ENCODE measurements at regions not wholly inside any gene's neighbourhood (a gene's known extent, or its start where the extent isn't known, plus 50 kb on each side); places are given as distances from the start of the nearest gene placed in this dataset.

DNA sequence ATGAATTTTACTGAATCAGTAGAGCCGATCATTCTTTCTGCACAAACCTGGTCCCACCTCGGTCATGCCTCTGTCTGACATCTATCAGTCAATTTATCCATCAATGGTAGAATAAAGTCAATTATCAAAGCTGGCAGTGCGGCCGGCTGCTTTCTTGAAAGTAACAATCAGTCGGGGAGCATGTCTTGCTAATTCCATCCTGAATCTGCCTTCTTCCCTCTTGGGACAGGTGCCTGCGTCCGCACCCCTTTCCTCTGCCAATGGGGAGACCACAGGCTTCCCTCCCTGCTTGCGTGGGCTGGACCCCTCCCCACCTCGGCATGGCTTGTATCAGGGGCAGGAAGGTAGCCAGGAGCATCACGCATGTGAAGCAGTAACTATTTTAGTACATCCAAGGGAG is 962.9 kb downstream of the BRD1 start:
- no peak for DNase-seq

DNA sequence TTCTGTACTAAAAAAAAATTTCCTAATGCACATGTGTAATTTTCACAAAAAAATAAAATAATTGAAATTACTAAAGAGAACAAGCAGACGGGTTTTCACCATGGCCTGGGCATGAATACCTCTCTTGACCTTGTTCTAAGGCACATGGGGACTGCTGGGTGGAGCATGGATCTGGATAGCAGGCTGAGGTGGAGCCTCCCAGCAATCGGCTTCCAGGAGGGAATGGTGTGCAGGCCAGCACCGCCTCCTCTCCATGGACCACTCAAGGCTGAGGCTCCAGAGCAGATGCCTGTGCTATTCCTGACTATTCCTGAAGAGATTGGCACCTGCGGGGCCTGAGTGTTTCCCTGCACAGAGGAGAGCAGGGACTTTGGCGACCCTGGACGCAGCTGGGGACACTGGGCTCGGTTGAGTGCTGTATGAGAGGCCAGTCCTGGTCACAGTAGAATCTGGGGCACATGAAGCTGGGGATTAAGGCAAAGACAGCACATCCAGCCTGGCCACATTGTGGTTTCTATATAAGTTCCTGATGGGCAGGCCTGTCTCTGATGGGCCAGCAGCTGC is 963.6 kb downstream of the BRD1 start:
- no peak for DNase-seq

DNA sequence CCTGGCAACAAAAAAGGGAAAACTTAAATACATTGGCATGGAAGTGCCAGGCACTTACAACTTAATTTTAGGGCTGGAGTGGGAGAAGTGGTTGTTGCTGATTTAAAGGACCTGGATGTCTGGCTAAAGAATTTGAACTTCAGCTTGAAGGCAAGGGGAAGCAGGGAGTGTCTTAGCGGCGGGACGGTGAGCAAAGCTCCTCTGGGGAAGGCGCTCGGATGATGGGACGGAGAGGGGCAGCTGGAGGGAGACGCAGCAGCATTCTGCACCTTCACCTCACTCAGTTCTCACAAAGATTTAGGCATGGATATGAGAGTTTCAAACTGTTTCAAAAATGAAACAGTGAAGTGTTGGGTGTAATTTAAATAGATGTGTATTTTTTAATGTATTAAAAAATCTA is 967.1 kb downstream of the BRD1 start:
- no peak for DNase-seq

DNA sequence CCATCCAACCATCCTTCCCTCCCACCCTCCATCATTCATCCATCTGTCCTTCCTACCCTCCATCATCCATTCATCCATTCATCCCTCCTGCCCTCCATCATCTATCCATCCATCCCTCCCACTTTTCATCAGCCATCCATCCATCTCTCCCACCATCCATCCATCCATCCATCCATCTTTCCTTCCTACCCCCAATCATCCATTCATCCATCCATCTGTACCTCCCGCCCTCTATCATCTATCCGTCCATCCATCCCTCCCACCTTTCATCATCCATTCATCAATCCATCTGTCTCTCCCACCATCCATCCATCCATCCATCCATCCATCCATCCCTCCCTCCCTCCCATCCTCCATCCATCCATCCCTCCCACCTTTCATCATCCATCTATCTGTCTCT is 968.8 kb downstream of the BRD1 start:
- DNase-seq = no peak

DNA sequence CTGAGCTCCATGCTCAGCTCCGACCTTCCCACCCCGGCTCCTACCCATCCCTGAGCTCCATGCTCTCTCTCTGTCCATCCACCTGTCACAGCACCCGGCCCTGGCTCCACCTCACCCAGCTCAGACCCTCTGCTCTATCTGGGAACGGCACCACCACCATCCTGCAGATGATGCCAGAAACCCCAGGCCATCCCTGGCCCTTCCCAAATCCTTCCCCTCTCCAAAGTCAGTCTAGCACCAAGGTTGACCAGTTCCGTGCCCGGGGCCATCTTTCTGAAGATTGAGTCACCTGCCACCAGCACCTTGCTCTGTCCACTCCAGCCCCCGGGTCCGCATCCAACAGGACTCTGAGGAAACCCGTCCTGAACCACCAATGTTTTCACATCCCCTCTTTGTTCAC is 969.6 kb downstream of the BRD1 start:
- DNase-seq = no peak

DNA sequence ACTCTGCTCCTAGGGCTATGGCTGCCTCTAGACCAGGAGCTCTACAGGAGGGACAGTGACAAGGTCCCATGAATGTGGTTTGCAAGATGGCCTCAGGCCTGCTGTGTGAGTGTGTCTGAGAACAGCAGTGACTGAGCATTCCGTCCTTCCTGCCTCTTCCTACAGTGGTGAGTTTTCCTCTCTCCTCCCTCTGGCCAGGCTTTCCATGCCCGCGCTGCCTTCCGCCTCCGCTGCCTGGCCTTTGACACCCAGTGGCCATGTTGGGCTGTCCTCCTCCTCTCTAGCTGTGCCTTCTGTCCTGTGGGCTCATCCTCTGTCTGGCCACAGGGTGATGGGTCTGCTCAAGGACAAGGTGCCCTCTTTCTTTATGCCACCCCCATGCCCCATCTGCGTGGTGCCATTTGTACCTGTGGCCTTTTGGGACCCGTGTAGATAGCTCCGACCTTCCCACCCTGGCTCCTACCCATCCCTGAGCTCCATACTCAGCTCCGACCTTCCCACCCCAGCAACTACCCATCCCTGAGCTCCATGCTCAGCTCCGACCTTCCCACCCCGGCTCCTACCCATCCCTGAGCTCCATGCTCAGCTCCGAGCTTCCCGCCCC is 970.4 kb downstream of the BRD1 start:
- no peak for DNase-seq

DNA sequence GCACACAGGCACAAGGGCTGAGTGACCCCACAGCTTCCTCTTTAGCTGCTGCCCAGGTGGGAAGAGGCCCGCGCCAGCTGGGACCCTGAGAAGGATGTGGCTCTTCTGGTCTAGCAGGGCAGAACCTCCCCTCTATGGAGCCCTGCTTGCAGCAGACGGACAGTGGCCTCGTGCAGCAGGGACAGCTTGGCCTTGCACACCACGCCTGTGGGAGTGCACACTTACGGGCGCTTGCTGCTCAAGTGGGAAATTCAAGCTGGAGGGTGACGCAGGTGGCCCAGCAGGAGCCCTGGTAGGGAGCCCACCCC is 971.4 kb downstream of the BRD1 start:
- DNase-seq = no peak

DNA sequence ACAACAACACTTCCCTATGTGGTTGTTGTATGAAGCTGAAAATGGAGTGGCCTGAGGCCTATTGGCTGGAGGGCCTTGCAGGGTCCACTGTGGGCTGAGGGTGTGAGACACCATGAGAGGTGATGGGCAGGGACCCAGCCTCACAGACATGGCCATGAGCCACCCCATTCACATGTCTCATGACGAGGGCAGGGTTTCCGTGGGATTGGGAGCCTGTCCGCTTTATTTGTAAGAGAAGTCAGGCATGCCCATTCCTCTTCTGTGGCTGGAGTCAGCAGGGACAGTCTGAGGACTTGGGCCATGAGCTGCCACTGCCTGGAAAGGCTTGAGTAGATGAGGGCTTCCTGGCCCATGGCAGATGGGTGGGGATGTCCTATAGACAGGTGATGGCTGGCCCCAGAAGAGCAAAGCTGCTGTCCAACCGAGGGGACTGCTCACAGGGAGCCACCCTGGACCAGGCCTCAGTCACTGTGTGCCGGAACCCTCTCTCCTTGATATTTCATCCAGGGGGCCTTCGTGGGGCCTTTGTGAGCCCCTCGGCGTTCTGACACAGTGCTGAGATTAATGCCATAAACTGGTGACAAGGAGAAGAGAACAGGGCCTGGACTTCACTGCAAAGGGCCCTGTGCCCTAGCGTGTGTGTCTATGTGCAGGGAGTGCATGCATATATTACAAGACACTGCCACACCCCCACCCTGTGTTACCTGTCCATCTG is 971.9 kb downstream of the BRD1 start:
- no peak for DNase-seq

DNA sequence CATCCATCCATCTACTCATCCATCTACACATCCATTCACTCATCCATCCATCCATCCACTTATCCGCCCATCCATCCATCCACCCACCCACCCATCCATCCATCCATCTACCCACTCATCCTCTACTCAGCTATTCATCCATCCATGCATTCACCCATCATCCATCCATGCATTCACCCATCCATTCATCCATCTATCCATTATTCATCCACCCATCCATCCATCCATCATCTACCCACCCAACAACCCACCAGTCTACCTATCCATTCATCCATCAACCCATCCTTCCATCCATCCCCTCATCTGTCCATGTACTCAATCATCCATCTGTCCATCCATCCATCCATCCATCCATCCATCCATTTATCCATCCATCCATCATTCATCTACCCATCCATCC is 972.7 kb downstream of the BRD1 start:
- DNase-seq = no peak

DNA sequence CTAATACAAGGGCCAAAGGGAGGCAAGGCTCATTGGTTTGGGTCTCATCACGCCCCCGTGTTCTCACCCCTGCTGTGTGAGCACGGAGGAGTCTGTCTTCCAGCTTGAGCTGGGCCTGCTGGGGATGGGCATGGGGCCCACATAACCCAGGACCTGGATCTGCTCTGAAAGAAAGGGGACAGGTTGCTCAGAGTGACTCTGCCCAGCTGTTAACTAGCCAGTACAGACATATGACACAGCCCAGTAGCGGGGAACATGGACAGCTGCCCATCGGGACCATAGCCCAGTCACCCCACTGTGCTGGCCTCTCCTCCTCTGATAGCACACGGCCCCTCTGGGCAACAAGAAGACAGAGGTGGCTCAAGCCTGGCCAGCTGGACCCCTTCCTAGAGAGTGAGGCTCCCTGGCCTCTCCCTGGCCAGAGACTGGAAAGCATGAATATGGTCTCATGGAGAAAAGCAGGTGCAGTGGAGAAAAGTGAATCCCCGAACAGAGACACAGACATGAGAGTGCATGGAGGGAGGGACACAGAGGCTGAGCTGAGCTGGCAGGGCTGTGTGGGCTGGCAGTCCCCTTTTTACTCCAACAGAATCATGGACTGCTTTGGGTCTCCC is 973.9 kb downstream of the BRD1 start:
- no peak for DNase-seq

DNA sequence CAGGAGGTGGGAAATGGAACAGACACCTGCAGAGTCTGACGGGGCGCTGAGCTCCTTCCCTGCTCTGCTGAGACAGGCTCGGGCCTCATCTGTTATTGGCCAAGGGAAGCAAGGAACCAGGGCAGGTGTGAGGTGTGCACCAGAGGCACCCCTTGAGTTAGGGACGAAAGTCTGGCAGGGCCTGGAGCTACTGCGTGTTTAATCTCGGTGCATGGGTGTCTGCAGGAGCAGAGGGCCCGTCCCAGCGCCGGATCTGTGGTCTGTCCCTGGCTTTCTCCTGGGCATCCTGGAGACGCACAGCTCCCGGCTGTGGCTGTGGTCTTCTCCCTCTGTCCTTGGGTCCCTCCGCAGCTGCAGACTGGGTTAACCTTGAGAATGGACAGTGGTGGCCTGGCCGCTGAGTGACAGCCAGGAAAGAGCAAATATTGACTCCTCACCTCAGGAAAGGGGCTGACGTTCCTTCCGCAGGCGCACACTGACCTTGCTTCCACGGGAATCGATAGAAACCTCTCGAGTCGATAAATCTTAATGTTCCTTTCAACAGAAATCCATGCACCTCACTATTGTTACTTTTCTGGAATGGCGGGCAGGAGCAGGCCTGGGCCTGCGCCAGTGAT is 975.6 kb downstream of the BRD1 start:
- DNase-seq = no peak

DNA sequence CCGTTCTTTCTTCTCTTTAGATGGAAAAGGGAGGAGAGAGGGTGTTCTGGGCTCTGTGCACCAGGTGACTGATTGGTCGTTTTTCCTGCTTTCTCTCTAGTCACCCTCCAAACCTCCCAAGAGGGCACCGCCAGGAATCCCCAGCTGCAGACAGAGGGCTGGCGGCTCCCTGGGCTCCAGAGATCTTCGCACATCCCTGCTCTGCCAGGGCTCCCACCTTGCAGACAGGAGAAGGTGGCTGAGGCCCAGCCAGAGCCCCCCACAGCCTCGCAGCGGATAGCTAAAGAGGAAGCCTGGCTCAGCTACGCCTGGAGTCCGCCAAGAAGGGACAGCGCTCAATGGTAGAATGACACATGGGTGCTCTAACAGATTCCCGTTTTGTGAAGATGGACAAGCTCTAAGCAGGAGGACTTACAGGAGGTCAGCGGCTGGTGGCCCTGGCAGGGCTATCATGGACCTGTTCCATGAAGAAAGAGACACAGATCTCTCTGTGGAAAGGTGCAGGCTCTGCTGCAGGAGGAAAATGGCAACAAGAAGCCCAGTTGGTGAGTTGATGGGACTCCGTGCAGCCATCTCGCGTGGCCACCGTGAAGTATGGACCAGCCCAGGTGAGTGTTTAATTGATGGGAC is 976.9 kb downstream of the BRD1 start:
- DNase-seq = no peak

DNA sequence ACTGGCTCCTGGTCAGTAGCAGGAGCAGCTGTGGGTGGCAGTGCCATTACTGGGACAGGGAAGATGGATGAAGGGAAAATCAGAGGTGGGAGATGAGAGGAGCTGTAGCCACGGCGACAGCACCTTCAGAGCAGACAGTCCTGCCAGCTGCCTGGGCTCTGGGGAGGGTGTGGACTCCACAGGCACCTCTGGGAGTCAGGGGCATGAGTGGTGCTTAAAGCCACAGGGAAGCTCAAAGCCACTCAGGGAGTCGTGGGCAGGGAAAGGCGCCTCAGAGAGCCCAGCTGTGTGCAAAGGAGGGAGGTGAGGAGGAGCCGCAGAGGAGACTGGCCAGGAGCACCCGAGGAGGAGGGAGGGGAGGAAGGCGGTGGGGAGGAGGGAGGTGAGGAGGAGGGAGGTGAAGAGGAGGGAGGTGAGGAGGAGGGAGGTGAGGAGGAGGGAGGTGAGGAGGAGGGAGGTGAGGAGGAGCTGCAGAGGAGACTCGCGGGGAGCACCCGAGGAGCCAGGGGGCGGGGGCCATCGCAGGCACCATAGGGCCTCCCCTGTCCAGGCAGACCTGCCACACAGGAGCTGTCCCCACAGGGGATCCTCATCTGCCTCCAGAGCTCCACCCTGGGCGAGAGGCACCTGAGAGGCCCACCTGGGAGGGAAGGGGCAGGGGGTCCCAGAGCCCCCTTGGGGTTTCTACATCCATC is 977.6 kb downstream of the BRD1 start:
- no peak for DNase-seq

DNA sequence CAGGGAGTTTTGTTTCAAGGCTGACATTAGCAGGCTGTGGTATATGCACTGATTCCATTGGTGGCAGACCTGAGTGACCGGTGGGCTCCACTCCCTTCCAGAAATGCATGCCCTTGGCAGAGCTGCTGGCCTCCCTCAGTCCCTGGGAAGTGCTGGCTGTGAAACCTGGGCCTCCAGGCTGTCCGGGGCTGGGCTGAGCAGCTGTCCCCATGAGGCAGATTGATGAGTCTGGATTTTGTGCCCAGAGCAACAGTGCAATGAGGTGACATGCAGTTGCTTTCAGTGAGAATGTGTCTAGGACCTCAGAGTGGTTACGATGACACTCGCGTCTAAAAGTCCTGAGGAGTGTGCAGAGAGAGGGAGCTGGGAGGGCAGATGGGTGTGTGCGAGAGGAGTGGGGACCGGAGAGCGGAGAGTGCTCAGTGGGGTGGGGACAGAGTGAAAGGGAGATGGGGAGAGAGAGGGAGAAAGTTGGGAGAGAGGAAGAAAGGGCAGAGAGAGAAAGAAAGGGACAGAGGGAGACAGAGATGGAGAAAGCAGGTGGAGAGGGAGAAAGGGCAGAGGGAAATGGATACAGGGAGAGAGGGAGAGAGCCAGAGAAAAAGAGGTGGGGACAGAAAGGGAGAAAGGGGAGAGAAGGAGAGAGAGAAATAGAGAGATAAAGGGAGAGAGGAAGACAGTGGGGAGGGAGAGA is 978.3 kb downstream of the BRD1 start:
- DNase-seq = no peak

DNA sequence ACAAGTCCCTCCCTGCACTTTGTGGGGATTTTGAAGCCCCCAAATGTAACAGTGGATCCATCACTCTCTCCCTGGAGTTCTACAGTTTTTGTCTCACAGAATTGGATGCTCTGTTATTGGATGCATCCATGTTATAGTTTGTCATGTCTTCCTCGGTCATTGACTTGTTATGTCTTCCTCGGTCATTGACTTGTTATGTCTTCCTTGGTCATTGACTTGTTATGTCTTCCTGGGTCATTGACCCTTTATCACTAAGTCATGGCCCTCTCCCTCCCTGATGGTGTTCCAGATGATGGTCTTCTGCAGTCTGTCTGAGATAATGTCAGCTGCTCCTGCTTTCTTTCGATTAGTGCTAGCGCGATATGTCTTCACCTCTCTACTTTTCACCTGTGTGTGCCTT is 981.5 kb downstream of the BRD1 start:
- DNase-seq = no peak

DNA sequence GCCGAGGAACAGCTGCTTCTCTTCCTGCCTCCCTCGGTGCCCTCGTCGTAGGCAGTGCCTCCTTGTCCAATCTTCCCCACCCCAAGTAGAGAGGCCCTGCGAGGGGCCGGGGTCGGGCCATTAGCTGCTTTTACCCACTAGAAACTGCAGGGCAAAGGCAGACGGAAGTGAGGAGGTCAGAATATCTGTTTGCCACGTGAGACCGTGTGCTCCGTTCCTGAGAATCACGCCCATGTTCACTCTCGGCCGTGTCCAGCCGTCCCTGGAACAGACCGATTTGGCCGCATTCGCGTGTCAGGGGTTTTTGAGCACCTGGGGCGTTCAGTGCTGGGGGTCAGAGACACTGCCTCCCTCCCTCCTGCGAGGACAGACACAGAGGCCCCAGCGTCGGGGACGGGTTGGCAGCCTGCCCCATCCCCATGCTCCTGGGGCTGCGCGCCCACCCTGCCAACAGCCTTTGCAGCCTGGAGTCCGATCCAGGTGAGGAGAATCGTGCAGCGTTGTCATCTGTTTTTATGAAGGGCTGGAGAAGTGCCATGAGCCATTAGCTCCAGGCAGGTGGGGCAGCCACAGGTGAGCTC is 982.2 kb downstream of the BRD1 start:
- no peak for DNase-seq

DNA sequence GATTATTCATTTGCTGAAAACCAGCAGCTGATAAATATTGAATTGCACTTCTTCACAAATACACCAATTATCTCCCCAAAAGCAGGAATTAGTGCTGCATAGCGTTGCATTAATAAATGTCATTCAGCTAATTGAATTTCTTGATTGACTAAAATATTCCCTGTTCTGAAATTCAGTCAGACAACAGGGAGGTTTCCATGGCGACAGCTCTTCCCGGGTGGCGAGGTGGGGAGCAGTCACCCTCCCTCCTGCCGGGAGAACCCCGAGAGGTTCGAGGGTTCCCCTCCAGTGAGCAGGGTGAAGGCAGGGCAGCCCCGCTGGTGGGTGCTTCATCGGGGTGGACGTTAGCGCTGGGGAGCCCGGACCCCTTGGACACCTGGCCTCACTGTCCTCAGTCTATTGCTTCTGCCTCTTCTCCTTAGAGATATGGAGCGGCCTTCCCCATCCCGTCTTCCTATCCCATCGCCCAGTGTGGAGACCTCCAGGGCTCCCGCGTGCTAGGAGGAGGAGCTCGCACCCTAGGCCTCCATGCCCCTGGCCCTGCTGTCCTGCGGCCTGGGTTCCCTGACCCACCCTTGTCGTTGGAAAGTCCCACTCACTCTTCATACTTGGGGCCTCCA is 983.5 kb downstream of the BRD1 start:
- no peak for DNase-seq

DNA sequence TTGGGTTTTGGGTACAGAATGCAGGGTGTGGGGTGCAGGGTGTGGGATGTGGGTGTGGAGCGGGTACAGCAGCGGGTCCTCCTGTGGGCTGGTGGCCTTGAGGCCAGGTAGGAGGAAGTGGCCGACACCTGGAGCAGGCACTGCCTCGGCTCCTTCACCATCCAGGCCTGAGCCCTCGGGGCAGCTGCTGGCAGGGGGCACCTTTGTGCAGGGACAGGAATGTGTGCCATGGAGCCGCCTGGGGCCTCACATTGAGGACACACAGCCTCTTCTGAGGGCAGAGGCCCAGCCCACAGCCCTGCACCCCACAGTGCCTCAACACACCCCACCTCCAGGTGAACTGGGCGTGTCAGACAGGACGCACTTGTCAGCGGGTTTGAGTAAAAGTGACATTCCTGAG is 984.0 kb downstream of the BRD1 start:
- DNase-seq = no peak

DNA sequence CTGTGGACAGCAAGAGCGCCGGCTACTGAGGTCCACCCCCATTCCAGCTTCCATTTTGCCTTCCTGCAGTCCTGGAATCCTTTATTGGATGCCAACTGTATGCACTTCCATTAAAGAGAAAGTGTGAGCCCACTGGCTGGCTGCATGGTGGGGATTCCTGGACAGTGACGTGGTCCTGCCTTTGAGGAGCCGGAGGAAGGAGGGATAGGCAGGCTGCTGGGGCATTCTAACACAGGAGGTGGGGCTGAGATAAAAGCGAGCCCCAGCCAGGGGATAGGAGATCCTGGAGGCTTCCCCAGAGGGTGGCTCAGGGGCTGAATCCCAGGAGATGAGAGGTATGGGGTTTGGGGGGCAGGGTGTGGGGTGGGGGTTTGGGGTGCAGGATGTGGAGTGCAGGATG is 984.7 kb downstream of the BRD1 start:
- no peak for DNase-seq

DNA sequence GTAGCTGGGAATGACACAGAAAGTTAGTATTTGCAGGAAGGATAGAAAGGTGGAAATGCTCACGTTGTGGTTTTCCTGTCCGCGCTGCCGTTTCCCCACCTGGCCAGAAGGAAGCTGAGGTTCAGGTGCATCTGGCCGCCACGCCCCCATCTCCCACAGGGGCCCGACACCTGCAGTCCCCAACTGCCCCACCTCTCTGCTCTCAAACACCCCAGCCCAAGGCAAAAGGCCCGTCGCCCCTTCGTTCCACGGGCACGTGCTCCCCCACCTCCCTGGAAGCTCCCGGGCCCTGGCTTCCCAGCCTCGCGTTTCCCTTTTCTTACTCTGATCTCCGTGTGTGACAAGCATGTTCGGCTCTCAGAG is 985.1 kb downstream of the BRD1 start:
- DNase-seq = no peak
